Activated CD4-positive, alpha-beta T cell treated with anti-CD3 and anti-CD28 coated beads for 1 hour (primary cell): ENCODE measurements at regions not wholly inside any gene's neighbourhood (a gene's known extent, or its start where the extent isn't known, plus 50 kb on each side); places are given as distances from the start of the nearest gene placed in this dataset.
"Not testable (repeated sequence)": the region's sequence is repeated elsewhere in the genome, so short reads cannot be mapped to it uniquely, and the experiment has no call there.

Source experiments
- DNase-seq: peaks from one replicate; pipeline ENCODE4 v3.0.0-alpha.2; 2020

DNA sequence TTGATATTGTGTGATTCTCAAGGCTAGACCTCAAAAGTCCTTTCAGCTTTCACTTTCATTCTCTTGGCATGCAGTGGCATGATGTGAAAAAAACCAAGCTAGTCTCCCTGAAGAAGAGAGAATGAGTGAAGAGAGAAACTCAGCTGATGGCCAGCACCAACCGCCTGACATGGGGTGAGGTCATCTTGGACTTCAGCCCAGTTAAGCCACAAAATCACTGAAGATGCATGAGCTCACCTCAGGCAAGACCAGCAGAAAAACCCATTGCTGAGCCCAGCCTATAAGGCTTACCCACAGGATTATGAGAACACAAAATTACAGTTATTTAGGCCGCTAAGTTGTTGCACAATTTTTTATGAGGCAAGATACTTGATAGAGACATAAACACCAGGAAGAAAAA, 496.5 kb downstream of the TOX3 start:
- no peak for DNase-seq

DNA sequence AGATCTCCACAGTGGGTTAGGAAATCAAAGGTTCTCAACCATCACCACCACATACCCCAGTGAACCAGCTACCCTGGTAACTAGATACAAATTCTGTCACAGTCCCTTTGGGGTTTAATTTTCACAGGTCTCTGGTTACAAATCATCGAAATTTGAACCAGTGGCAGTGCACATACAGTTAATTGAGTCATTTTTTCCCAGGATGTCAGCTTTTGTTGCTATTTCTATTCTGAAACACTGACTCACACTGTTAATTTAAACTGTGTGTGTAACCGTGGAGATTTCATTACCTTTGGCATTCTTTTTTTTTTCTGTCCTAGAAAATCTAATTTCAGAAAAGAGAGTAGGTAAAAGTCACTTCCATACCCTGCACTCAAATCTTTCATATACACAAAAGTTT, 511.5 kb downstream of the TOX3 start:
- no peak for DNase-seq

DNA sequence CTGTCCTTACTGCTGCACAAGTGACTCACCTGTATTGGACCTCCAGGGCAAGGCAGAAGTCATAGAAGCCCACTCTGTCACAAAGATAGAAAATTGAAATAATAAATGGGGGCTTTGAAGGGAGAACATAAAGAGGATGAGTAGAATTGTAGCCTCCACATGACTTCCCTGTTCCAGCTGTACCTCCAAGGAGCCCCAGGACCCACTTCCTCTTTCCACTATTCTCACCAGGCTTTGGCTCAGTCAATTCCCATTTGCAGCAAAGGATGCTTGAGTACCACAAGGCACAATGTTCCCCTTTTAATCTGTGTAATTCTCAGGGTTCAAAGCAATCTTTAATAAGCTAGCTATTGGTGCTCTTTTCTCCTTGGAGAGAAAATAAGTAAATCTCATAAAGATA, 512.1 kb downstream of the TOX3 start:
- no peak for DNase-seq

DNA sequence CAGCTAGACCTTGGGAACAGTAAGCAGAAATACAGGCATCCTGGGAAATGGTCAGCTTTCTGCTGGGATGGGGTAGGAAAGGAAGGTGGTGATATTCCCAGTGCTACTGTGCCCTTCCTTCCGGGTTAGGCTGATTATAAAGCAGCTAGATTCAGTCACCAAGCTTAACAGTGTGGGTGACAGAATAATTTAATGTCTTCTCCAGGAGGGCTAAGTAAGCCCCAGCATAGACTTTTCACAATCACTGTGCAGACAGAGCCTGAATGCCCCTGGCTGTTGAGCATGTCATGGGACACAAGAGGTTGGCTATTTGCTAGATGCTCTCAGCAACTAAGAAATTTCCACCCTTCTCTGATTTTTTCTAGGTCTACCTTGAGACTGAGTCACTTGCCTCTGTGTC, 513.0 kb downstream of the TOX3 start:
- no peak for DNase-seq

DNA sequence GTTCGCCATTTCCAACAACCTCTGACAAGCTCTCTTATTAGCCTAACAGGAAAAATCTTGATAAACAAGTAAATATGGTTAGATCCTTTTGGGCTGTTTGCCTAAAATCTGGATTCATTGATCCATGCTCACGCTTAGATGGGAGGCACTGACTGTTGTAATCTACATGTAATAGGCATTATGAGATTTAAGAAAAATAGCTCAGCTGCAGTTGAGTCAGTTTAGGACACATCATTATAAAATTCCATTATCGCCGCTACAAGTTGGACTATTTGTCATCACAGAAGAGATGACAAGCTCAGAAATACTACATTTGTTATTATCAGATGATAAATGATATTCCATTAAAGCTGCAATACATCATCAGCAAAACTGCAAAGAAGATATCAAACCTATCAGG, 524.0 kb downstream of the TOX3 start:
- DNase-seq = no peak

DNA sequence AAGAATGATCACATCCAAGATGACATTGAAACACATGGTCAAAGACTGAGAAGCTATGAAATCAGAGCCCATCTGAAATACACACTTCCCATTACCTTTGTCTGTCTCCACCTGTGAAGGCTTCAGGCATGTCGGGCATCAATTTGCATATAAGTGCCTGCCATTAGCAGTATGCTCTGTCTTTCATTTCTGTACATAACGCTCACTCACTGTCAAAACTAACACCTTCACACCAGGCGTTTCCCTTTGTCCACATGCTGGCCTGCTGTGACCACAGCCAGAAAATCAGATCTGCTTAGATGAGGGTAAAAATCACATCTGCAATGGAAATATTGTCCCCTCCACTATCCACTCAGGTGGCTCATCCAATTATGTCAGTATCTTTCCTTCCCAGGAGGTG, 524.8 kb downstream of the TOX3 start:
- DNase-seq = no peak

DNA sequence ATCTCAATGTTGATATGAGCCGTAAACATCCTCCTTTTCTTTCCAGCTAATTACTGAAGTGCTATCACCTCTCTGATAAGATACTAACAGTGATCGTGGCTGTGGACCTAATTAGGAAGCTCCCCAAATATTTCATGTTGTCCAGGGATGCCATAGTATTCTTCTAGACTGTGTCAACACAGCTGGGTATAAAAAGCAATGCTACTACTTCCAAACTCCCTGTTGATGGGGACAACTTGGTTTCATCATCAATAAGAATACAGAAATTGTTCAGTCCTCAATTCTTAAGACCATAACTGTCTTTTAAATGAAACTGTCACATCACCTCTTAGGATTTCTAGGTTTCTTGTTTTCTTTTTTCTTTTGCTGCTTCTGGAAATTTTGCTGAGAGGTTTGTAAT, 530.6 kb downstream of the TOX3 start:
- no peak for DNase-seq

DNA sequence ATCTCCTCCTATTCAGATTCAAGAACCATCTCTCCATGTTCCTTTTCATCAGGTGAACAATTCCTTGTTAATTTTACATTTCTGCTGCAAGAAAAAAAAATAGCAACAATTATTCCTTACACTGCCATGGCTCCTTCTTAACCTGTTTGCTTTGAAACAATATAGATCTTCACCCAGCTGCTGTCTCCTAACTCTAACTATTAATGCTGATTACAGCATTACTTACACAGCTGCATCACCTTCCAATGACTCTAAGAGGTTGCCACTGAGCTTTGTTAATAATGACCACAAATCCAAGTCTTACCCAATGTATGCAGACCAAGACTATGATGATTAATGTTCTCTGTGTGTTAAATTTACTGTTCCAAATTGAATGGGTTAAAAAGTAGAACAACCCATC, 541.4 kb downstream of the TOX3 start:
- DNase-seq = no peak

DNA sequence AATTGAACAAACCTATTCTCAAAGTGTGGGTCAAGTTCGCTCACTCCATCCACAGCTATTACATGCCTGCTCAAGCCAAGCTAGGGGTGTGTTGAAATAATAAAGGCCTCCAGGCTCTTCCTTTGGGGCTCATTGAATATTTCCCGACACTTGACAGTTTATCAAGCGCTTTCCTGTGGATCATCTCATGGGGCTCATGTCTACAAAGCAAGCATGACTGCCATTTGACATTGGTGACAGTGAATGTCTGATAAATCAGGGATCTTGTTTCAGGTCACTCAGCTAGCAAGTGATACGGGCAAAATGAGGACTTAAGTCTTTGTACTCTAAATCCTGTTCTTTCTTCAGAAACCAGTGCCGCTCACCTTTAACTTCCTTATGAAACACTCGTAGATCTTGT, 542.6 kb downstream of the TOX3 start:
- DNase-seq = no peak

DNA sequence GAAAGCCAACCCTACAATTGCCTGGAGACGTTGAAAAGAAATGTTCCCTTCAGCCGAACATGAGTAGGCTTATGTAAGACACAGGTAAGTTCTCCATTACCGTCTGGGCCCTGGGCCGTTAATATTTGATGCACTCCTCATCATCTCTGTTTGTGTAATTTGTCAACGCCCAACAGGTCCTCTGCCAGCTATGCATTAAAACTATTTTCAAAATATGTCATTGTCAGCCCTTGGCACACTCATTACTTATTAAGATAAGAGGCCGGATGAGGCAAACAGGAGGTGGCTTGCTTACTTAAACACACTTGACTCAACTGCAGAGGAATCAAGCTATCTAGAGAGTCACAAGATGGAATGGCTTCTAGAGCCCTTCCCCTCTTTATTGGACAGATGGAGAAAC, 544.9 kb downstream of the TOX3 start:
- DNase-seq = no peak

DNA sequence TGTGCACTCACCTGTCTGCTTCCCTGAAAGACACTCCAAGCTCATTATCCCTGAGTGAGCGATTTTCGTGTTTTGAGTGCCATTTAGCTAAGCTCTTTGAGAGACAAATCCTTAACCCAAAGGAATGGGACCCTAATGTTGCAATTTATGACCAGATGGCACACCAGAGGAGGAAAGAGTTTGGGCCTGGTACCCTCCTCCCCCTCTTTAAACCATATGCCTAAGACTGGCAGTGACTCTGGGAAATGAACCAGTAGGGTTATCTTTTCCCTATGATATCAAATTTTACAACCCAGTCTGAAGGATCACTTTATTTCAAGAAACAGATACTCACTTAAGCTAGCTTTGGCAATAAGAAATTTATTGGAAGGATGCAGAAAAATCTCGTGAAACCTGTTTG, 550.4 kb downstream of the TOX3 start:
- no peak for DNase-seq

DNA sequence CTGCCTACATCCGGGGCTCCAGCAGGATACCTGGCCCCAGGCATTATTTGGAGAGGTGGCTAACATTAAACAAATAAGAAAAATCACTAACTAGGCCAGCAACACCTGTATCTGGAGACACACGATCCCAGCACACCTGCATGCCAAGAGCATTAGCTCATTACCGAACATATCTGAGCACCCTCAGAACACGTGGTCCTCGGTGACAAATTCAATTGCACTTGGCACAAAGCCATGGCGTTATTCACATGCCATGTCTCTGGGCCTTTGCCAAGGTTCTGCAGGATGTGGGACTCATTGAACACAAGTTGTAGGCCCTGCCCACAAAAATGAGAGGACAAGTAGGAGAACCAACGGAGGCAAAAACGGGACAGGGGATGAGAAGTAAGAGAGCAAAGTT, 552.3 kb downstream of the TOX3 start:
- DNase-seq = no peak

DNA sequence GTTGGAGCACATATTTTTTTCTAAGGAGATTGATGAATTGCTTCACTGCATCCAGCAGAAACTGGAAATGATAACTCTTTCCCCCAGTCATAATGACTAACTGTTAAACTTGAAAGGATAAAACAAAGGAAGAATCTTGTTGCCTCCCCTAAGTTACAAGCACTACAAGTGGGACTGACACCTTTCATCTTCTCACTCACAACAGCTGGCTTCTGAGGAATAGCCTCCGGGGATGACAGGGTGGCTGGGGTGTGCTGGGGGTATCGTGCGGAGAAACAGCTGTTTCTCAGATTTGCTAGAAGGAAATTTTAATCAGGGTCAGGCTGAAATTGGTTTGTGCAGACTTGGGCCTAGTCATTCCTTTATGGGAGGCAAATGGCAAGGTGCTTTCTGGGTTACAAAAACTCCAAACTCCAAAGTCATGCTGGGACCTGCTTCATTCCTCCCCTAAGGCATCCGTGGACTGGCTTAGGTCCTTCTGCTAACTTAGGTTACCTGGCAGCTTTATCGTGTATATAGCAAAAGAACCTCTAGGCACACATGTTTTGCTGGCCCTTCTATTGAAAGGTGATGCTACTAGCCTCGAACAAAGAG, 557.2 kb downstream of the TOX3 start:
- DNase-seq = no peak

DNA sequence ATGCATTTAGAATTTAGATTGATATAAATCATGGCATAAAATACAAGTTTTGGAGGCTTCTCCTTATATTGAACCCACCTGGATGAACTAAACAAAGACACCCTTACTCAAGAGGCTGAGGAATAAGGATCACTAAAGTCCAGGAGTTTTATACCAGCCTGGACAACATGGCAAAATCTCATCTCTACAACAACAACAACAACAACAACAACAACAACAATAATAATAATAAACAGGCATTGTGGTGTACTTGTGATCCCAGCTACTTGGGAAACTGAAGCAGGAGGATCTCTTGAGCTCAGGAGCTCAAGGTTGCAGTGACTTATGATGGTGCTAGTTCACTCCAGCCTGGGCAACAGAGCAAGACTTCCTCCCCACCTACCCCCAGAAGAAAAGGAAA, 558.0 kb downstream of the TOX3 start:
- no peak for DNase-seq

DNA sequence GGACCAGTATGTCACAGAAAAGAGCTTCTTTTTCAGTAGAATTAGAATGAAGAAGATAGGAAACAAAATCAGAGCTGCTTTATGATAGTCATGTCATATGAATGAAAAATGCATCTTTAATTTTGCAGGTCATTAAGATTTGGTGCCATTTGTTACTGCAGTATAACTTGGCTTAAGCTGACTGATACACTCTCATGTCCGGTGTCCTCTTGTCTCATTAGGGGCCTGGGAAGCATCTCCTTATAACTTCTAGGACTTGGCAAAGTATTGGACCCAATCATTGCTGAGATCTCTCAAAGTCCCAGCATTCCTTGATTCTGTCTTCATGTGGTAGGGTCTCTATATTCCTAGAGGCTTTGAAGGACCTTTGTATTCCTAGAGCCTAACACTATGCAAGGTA, 559.4 kb downstream of the TOX3 start:
- DNase-seq = no peak

DNA sequence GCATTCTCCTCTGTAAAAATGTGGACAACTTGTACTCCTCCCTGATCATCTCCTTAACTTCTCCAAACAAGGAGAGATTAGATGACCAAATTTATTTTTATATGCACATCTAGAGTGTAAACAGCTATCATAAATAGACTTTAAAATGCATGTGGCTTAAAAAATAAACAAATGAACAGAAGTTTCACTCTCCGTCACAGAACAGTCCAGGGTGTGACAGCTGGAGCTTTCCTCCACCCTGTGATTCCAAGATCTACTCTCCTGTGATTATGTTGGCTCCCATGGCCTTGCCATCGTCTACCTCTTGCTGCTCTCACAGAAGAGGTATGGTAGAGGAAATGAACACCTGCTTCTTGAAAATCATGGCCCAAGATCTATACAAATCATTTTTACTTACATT, 560.2 kb downstream of the TOX3 start:
- DNase-seq = no peak

DNA sequence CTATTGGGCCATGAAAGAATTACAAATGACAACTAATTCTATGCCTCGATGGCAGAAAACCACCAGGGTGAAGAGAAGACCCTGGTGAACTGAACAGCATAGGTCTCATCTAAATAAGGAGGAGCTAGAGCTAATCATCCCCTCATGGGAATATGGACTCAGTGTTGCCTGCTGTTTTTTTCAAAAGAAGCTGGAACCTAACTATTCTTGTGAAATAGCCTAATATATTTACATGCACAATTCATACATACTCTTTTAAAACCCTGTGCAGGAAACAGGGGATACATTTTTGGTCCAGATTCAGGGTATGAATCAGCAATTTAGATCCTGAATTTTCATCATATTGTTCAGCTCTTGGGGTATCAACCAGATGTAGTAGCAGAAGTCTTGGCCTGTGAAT, 560.6 kb downstream of the TOX3 start:
- DNase-seq = no peak

DNA sequence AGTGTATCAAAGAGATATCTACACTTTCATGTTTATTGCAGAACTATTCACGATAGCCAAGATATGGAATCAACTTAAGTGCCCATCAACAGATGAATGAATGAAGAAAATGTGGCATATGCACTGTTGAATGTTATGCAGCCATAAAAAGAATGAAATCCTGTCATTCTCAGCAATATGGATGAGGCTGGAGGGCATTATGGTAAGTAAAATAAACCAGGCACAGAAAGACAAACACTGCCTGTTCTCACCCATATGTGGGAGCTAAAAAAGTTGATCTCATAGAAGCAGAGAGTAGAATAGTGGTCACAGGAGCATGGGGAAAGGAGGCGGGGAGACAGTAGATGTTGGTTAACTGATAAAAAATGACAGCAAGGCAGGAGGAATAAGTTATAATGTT, 561.8 kb downstream of the TOX3 start:
- DNase-seq = no peak

DNA sequence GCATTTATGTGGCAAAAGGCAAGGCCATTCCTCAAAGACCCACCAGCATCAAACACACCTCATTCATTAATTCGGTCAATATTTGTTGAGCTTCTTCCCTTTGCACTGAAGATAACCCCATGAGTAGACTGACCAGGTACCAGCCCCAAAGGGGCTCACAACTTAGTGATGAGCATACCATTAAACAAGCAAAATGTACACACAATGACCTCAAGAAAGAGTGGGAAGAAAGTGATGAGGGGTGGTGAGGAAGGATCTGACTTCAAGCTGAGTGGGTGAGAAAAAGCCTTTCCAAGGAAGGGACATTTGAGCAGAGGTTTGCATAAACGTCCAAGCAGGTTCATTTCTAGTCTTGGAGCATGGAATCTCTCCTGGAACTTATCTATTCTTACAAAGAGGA, 562.5 kb downstream of the TOX3 start:
- no peak for DNase-seq

DNA sequence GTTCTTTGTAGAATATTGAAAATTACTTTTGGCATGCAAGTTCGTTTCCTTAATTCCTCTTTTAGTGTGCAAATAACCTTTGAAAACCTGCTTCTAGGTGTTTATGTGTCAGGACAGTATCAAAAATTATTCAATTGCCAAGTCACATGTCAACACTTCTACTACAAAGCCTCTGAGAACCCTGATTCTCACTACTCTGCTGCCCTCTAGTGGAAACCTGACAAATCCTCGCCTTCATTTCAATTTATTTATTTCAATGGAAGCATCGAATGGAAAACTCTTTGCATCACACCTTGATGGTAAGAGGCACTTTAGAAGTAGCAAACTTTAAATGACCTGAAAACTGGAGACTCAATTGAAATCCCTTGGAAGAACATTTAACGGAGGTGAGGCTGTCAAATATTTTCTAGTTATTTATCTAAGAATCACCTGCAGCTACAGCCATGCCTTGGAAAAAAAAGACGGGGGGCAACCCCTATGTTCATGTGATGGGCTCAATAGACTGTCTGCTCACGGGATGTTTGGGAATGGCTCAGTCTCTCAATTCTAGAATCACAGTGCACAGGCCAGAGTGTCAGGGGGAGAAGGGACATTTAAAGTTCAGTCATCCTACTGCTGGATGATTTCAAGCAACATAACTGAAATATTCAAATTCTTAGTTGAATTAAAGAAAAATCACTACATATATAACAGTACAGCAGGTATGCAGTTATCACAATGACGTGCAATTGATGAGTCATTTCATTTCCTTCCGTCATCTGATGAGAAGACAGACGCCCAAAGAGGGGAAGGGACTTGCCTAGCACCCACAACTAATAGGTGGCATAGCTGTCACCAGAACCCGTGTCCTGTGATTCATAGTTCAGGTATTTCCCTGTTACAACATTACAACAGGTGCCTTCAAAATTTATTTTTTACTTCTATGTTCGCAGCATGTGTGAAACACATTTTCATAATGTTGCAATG, 563.9 kb downstream of the TOX3 start:
- DNase-seq = no peak

DNA sequence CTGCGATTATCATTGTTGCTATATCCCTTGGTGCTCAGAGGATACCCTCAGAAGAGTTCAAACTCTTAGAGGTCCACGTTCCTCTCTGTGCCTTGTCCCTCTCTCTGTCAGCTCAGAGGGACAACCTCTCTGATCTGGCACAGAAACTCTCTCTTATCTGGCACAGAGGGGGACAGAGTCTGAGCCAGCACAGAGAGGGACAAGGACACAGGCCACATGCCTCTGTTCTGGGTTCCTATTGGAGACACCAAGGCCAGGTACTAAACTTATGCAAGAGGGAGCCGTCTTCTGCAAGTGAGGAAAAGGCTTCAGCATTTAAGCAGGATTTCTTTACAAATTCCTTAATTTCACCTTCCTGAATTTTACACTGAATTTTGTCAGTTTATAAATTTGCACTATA, 565.2 kb downstream of the TOX3 start:
- DNase-seq = no peak

DNA sequence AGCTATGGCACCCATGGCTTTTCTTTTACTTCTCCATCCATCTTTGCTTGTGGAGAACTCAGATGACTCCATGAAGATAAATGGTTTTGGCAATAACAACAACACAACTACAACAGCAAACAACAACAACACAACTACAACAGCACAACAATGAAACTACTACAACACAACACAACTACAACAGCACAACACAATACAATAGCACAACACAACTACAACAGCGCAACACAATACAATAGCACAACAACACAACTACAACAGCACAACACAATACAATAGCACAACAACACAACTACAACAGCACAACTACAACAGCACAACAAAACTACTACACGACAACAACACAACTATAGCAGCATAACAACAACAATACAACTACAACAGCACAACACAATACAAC, 569.4 kb downstream of the TOX3 start:
- not testable (repeated sequence) for DNase-seq

DNA sequence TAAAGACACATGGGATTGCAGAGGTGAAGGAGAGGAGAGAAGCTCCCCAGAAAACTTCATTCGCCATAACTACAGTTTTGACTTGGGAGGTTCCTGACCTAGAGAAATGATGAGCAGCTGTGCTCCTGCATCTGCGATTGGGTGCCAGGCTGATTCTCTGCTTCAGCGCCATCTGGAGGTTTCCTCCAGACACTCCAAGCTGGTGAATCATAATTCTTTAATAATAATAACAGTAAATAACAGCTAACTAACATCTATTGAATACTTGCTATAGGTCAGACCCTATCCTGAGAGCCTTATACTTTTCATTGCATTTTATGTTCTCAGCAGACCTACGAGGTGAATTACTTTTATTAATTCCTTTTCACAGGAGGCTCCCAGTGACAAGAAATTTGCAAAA, 575.8 kb downstream of the TOX3 start:
- DNase-seq = no peak

DNA sequence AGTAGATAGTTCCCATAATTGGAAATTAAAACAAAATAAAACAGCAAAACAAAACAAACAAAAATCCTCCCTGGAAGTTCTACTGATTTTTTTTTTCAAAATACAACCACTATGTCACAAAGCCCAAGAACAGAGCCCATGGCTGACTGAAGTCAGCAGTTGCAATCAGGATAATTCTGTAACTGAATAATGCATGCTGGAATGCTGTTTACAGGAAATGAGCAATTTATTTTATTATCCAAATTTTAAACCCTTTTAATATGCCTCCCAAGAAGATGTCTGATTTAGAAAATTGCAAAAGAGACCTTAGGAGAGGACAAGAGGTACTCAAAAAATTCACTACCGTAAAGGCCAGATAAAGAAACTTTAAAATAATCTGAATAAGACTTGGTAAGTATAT, 578.2 kb downstream of the TOX3 start:
- no peak for DNase-seq

DNA sequence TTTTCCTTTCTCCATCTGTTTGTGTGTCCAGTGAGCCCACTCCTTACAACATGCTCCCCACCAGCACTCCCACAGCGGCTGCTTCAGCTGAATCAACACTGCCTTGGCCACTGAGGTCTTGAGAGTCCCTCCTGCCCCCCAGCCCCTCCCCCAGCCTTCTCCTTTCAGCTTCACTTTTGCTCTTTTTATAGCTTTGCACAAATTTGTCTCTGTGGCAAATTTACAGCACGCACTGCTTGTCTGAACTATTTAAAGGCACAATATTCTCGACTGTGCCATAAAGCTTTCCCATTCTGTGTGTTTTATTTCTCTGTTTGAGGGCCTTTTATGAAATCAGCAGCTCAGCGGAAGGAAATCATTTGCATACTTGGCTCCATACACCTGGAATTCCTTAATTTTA, 579.3 kb downstream of the TOX3 start:
- no peak for DNase-seq
